Caco-2 (cell line): ENCODE measurements at regions not wholly inside any gene's neighbourhood (a gene's known extent, or its start where the extent isn't known, plus 50 kb on each side); places are given as distances from the start of the nearest gene placed in this dataset.

Experiments used
- BruUV-seq: library from RNA; stranded (reverse); fragments of 400-500 nt; replicated peaks from 2 replicates; lab custom pipeline; 2021; lab: Mats Ljungman, UMichigan
- CTCF ChIA-PET: fragments of 300-600 bp; sonication (Branson Sonifier 250); formaldehyde crosslinking; loops from one replicate; lab custom pipeline; 2022; ENCODE audit warnings: antibody characterized with exemption; lab: Charles Lee
- POLR2A ChIA-PET: fragments of 300-600 bp; sonication (Branson Sonifier 250); formaldehyde crosslinking; loops from one replicate; lab custom pipeline; 2022; ENCODE audit warnings: antibody characterized with exemption; lab: Charles Lee
- DNase-seq, 2 experiments: peaks; one replicate each; pipeline versions ENCODE4 v3.0.0 to v3.0.0-alpha.2; 2020 to 2022
- H3K27me3 ChIP-seq: replicated peaks from 2 replicates; pipeline ENCODE4 v1.6.0; 2011; ENCODE audit warnings: low read length; ENCODE audit not compliant: control insufficient read depth, insufficient read depth
- H3K36me3 ChIP-seq: 2 replicates; pipeline ENCODE4 v1.5.1; 2011; ENCODE audit warnings: low read length; ENCODE audit not compliant: control insufficient read depth, insufficient read depth
- H3K4me1 ChIP-seq: fragments of 250-450 bp; sonication (Bioruptor Pico); 2 replicates; pipeline ENCODE4 v1.5.1; 2020; ENCODE audit warnings: mild to moderate bottlenecking
- H3K4me3 ChIP-seq: 2 replicates; pipeline ENCODE4 v1.5.1; 2011; ENCODE audit warnings: low read depth, mild to moderate bottlenecking, control low read depth, low read length
- H3K9me3 ChIP-seq: fragments of 250-450 bp; sonication (Bioruptor Pico); 2 replicates; pipeline ENCODE4 v1.5.1; 2020; ENCODE audit warnings: mild to moderate bottlenecking, moderate library complexity
- H3K27ac Mint-ChIP-seq: one replicate; pipeline ENCODE4 v1.8.0; 2022; ENCODE audit warnings: mixed read lengths; ENCODE audit not compliant: unreplicated experiment
- H3K27me3 Mint-ChIP-seq: one replicate; pipeline ENCODE4 v1.8.0; 2022; ENCODE audit warnings: mixed read lengths; ENCODE audit not compliant: insufficient read depth, unreplicated experiment
- H3K36me3 Mint-ChIP-seq: one replicate; pipeline ENCODE4 v1.8.0; 2022; ENCODE audit warnings: mild to moderate bottlenecking, mixed read lengths; ENCODE audit not compliant: insufficient read depth, unreplicated experiment
- H3K4me1 Mint-ChIP-seq: one replicate; pipeline ENCODE4 v1.8.0; 2022; ENCODE audit warnings: low read depth, mixed read lengths; ENCODE audit not compliant: unreplicated experiment
- H3K4me3 Mint-ChIP-seq: one replicate; pipeline ENCODE4 v1.8.0; 2022; ENCODE audit warnings: mild to moderate bottlenecking, moderate library complexity, mixed read lengths; ENCODE audit not compliant: unreplicated experiment
- H3K9me3 Mint-ChIP-seq: one replicate; pipeline ENCODE4 v1.8.0; 2022; ENCODE audit warnings: mixed read lengths; ENCODE audit not compliant: unreplicated experiment
- CTCF ChIP-seq, 2 experiments: fragments of 200-600 bp in 1 of 2; IDR thresholded peaks; 1 replicate in 1 of 2; 2 replicates in 1 of 2; pipeline versions ENCODE4 v1.5.1 to v1.8.0; 2011 to 2022; ENCODE audit warnings: antibody characterized with exemption in 1 of 2, control low read depth in 1 of 2, inconsistent platforms in 1 of 2, low read depth in 1 of 2, low read length in 1 of 2, mild to moderate bottlenecking in 1 of 2, moderate library complexity in 1 of 2; ENCODE audit not compliant: insufficient read depth in 1 of 2, severe bottlenecking in 1 of 2, unreplicated experiment in 1 of 2
- intact Hi-C: fragments of 100-400 bp; cut with micrococcal nuclease; formaldehyde crosslinking; loops from one replicate; pipeline ENCODE4 v1.10.0; 2022; ENCODE audit not compliant: unreplicated experiment

GRCh38 chr6:2414885-2415547, 169.6 kb upstream of the GMDS start:
- TF ChIP-seq CTCF (IDR thresholded peaks at IDR 0.05; ENCODE audit: insufficient read depth in 1 of 2, low read depth in 1 of 2, low read length in 1 of 2, severe bottlenecking in 1 of 2, unreplicated experiment in 1 of 2), result no peak
- no peaks in the 10 kb centered on the region for H3K36me3 Mint-ChIP-seq
- H3K9me3 Mint-ChIP-seq, result peaks cover 12% of the 10 kb centered on the region
- Histone ChIP-seq H3K36me3 (no peaks in the 10 kb centered on the region), H3K4me3 (no peak overlapping the region), H3K4me1 (no peaks in the 10 kb centered on the region), H3K27me3 (no peaks in the 10 kb centered on the region), H3K9me3 (no peaks in the 10 kb centered on the region)
- no peak overlapping the region for H3K27ac Mint-ChIP-seq
- ChIA-PET CTCF (interaction anchor here (0.5 kb wide), 1 partner anchor 19 kb away, joined by 7 read pairs; no protein-coding TSS in a partner anchor), POLR2A (no interaction called here)
- H3K4me3 Mint-ChIP-seq, result no peak overlapping the region
- intact Hi-C loops, result no loop called here
- BruUV-seq, result no TSS peak
- no peak for DNase-seq
- H3K27me3 Mint-ChIP-seq, result no peaks in the 10 kb centered on the region
- H3K4me1 Mint-ChIP-seq, result no peaks in the 10 kb centered on the region

GRCh38 chr6:2412731-2413130, 167.3 kb upstream of the GMDS start:
- no TSS peak for BruUV-seq
- ChIA-PET POLR2A (no interaction called here), CTCF (interaction anchor here (0.6 kb wide), 1 partner anchor 24 kb away, joined by 3 read pairs; no protein-coding TSS in a partner anchor)
- TF ChIP-seq CTCF (IDR thresholded peaks at IDR 0.05; ENCODE audit: insufficient read depth in 1 of 2, low read depth in 1 of 2, low read length in 1 of 2, severe bottlenecking in 1 of 2, unreplicated experiment in 1 of 2), result no peak
- Mint-ChIP-seq H3K27me3 (no peaks in the 10 kb centered on the region), H3K27ac (no peak overlapping the region), H3K4me3 (no peak overlapping the region), H3K9me3 (peaks cover 12% of the 10 kb centered on the region), H3K4me1 (no peaks in the 10 kb centered on the region), H3K36me3 (no peaks in the 10 kb centered on the region)
- Histone ChIP-seq H3K9me3 (no peaks in the 10 kb centered on the region), H3K4me3 (no peak overlapping the region), H3K36me3 (no peaks in the 10 kb centered on the region), H3K4me1 (no peaks in the 10 kb centered on the region), H3K27me3 (no peaks in the 10 kb centered on the region)
- intact Hi-C loops, result no loop called here
- no peak for DNase-seq

GRCh38 chr6:2410656-2411380, 165.4 kb upstream of the GMDS start:
- DNase-seq, result no peak
- no peaks in the 10 kb centered on the region for H3K27me3 ChIP-seq
- no peaks in the 10 kb centered on the region for H3K4me1 Mint-ChIP-seq
- H3K27ac Mint-ChIP-seq, result no peak overlapping the region
- BruUV-seq, result no TSS peak
- no peaks in the 10 kb centered on the region for H3K4me1 ChIP-seq
- TF ChIP-seq CTCF (IDR thresholded peaks at IDR 0.05; ENCODE audit: insufficient read depth in 1 of 2, low read depth in 1 of 2, low read length in 1 of 2, severe bottlenecking in 1 of 2, unreplicated experiment in 1 of 2), result no peak
- no peaks in the 10 kb centered on the region for H3K9me3 ChIP-seq
- H3K4me3 ChIP-seq, result no peak overlapping the region
- H3K36me3 Mint-ChIP-seq, result no peaks in the 10 kb centered on the region
- no peaks in the 10 kb centered on the region for H3K36me3 ChIP-seq
- H3K27me3 Mint-ChIP-seq, result no peaks in the 10 kb centered on the region
- POLR2A ChIA-PET, result no interaction called here
- H3K9me3 Mint-ChIP-seq, result peaks cover 11% of the 10 kb centered on the region
- intact Hi-C loops, result no loop called here
- CTCF ChIA-PET, result no interaction called here
- no peak overlapping the region for H3K4me3 Mint-ChIP-seq
